ENCODE measurements at regions not wholly inside any gene's neighbourhood (a gene's known extent, or its start where the extent isn't known, plus 50 kb on each side); places are given as distances from the start of the nearest gene placed in this dataset.

DNA sequence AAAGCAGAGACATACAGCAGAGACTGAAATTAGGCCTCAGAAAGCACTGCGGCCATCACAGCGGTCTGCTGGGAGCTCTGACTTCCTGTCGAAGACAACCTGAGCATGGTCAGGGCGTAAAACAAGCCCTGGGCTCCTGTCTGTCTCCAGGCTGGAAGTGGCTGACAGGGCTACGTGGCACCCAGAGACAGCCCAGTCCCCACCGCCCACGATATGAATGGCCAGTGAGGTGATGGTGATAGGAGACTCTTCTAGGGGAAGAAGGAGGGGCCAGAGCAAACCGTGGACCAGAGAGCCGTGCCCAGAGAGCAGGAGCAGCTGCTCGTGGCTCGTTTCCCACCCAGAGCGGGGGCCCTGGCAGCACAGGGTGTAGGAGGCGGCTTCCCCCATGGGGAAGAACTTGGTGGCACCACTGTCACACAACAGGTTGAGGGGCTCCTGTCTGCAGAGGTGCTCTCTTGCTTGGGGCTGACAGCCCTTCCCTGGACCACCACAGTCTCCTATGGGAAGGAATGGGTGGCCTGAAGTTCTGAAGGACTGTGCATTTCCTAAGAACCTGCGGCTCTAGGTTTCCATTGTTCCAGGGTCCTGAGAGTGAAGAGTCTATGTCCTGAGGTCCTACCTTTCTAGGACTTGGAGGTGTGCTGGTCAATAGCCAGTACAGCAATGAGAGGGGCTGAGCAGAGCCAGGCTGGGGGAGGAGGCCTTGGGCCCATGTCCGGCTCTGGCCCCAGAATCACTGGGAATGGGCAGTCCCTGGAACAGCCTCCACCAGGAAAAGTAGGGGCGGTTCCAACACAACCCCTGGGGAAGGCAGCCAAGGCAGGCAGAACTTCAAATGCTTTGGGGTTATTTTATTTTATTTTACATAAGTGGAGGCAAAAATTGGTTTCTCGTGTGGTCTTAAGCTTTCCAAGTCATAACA, 56.4 kb downstream of the BARX1 start:
- no peaks in the 10 kb centered on the region for H3K4me1 ChIP-seq (ENCODE audit: insufficient read depth, low read length)
- no peaks in the 10 kb centered on the region for H3K9me3 ChIP-seq (ENCODE audit: insufficient read depth, low read length, severe bottlenecking)
- no peak for DNase-seq
- H3K36me3 ChIP-seq (ENCODE audit: insufficient read depth, low read length), result no peaks in the 10 kb centered on the region
- no peak overlapping the region for H3K27ac ChIP-seq (ENCODE audit: low read length)
- no peak overlapping the region for H2AFZ ChIP-seq (ENCODE audit: low read depth, low read length)
- H3K4me3 ChIP-seq (ENCODE audit: low read depth in 1 of 2, low read length in 2 of 2), result no peak overlapping the region
- no peaks in the 10 kb centered on the region for H3K79me2 ChIP-seq (ENCODE audit: insufficient read depth, low read length)
- no peak for ATAC-seq (ENCODE audit: insufficient read depth, low read depth)
- no peaks in the 10 kb centered on the region for H3K27me3 ChIP-seq (ENCODE audit: insufficient read depth, low read length, poor library complexity)
- no peaks in the 10 kb centered on the region for H4K20me1 ChIP-seq (ENCODE audit: insufficient read depth, low read length)
- TF ChIP-seq, protein P1, sequence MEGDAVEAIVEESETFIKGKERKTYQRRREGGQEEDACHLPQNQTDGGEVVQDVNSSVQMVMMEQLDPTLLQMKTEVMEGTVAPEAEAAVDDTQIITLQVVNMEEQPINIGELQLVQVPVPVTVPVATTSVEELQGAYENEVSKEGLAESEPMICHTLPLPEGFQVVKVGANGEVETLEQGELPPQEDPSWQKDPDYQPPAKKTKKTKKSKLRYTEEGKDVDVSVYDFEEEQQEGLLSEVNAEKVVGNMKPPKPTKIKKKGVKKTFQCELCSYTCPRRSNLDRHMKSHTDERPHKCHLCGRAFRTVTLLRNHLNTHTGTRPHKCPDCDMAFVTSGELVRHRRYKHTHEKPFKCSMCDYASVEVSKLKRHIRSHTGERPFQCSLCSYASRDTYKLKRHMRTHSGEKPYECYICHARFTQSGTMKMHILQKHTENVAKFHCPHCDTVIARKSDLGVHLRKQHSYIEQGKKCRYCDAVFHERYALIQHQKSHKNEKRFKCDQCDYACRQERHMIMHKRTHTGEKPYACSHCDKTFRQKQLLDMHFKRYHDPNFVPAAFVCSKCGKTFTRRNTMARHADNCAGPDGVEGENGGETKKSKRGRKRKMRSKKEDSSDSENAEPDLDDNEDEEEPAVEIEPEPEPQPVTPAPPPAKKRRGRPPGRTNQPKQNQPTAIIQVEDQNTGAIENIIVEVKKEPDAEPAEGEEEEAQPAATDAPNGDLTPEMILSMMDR (IDR thresholded peaks at IDR 0.05; ENCODE audit: borderline replicate concordance, extremely low read depth, low read length, poor library complexity, severe bottlenecking), result no peak
- no peak overlapping the region for H3K9ac ChIP-seq (ENCODE audit: low read depth, low read length)
- no peak overlapping the region for H3K4me2 ChIP-seq (ENCODE audit: insufficient read depth, low read length)

DNA sequence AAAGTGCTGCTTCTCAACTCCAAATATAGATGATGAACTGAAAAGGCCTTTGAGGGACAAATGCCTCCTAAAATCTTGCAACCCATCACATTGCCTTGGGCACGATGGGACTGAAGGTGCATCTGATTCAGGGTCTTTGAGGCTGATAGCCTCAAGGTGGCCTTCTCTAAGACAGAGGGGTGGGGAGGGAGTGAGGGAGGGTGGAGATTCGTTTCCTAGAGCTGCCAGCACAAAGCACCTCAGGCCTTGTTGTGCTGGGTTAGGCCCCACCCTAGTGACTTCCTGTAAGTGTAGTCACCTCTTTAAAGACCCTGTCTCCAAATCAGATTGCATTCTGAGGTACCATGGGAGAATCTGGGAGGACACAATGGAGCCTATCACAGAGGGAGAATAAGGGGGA, 57.1 kb downstream of the BARX1 start:
- Histone ChIP-seq H3K79me2 (ENCODE audit: insufficient read depth, low read length) (no peaks in the 10 kb centered on the region), H3K4me1 (ENCODE audit: insufficient read depth, low read length) (no peaks in the 10 kb centered on the region), H3K4me3 (ENCODE audit: low read depth in 1 of 2, low read length in 2 of 2) (no peak overlapping the region), H3K9me3 (ENCODE audit: insufficient read depth, low read length, severe bottlenecking) (no peaks in the 10 kb centered on the region), H3K27ac (ENCODE audit: low read length) (no peak overlapping the region), H4K20me1 (ENCODE audit: insufficient read depth, low read length) (no peaks in the 10 kb centered on the region), H3K9ac (ENCODE audit: low read depth, low read length) (no peak overlapping the region), H3K4me2 (ENCODE audit: insufficient read depth, low read length) (no peak overlapping the region), H3K27me3 (ENCODE audit: insufficient read depth, low read length, poor library complexity) (no peaks in the 10 kb centered on the region), H3K36me3 (ENCODE audit: insufficient read depth, low read length) (no peaks in the 10 kb centered on the region), H2AFZ (ENCODE audit: low read depth, low read length) (no peak overlapping the region)
- DNase-seq (no peak), ATAC-seq (ENCODE audit: insufficient read depth, low read depth) (no peak)
- TF ChIP-seq, protein P1 (IDR thresholded peaks at IDR 0.05; ENCODE audit: borderline replicate concordance, extremely low read depth, low read length, poor library complexity, severe bottlenecking), result no peak

DNA sequence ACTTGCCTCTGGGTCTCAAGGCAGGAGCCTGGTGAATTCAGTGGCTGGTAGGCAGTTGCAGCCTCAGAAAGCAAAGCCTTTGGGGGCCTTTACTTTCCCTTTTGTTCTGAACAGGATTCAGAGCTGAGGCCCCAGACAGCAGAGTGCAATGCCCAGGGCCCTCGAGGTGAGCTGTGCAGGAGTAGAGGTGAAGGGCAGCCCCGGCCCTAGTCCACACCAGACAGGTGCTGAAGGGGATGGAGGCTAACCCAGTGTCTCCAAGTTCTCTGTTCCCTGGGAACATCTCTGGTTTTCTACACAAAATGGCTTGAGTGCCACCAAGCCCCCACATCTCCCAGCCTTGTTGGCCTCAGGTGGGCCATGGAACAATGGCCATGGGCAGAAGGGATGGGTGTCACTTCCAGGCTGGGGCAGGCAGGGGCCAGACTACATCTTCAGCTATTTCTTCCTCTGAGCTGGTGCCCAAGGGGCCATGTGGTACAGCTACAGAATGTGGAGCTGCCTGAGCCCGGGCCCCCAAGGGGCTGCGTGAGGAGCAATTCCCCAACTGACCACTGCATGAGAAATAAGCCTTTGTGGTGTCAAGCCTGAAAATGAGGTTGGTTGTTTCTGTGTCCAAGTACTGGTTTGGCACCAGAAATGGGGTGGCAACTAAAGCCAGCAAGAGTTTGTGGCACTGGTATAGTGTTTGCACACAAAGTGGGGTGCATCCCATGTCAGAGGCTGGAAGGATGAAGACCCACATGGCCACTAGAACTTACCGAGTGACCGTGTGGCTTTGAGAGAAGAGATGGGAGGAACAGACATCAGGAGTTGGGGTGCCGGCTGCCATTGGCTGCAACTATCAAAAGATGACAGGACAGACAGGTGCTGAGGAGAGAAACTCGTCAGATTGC, 57.8 kb downstream of the BARX1 start:
- DNase-seq, result no peak
- H3K4me3 ChIP-seq (ENCODE audit: low read depth in 1 of 2, low read length in 2 of 2), result no peak overlapping the region
- no peaks in the 10 kb centered on the region for H3K27me3 ChIP-seq (ENCODE audit: insufficient read depth, low read length, poor library complexity)
- H3K4me1 ChIP-seq (ENCODE audit: insufficient read depth, low read length), result no peaks in the 10 kb centered on the region
- no peak for ATAC-seq (ENCODE audit: insufficient read depth, low read depth)
- no peak overlapping the region for H3K27ac ChIP-seq (ENCODE audit: low read length)
- H3K4me2 ChIP-seq (ENCODE audit: insufficient read depth, low read length), result no peak overlapping the region
- H2AFZ ChIP-seq (ENCODE audit: low read depth, low read length), result no peak overlapping the region
- H3K9me3 ChIP-seq (ENCODE audit: insufficient read depth, low read length, severe bottlenecking), result no peaks in the 10 kb centered on the region
- no peak overlapping the region for H3K9ac ChIP-seq (ENCODE audit: low read depth, low read length)
- no peaks in the 10 kb centered on the region for H4K20me1 ChIP-seq (ENCODE audit: insufficient read depth, low read length)
- H3K36me3 ChIP-seq (ENCODE audit: insufficient read depth, low read length), result no peaks in the 10 kb centered on the region
- no peak for TF ChIP-seq EZH2 (IDR thresholded peaks at IDR 0.05; ENCODE audit: borderline replicate concordance, low read depth, low read length, severe bottlenecking)
- TF ChIP-seq, protein P1 (IDR thresholded peaks at IDR 0.05; ENCODE audit: borderline replicate concordance, extremely low read depth, low read length, poor library complexity, severe bottlenecking), result no peak
- no peaks in the 10 kb centered on the region for H3K79me2 ChIP-seq (ENCODE audit: insufficient read depth, low read length)

Data from DND-41 (cell line).